M059J (cell line): ENCODE measurements at regions not wholly inside any gene's neighbourhood (a gene's known extent, or its start where the extent isn't known, plus 50 kb on each side); places are given as distances from the start of the nearest gene placed in this dataset.

Experiments
- DNase-seq: peaks from one replicate; pipeline ENCODE4 v3.0.0-alpha.2; 2012; ENCODE audit warnings: low read depth

- DNase-seq = no peak
These were observed 53.9 kb upstream of the TEX55 start for GRCh38 chr3:119091936-119092677.

GRCh38 chr3:119087799-119088198 lies 53.2 kb upstream of the IGSF11 start:
- DNase-seq = no peak

GRCh38 chr3:119085070-119085439 lies 50.4 kb upstream of the IGSF11 start:
- DNase-seq = no peak

DNA sequence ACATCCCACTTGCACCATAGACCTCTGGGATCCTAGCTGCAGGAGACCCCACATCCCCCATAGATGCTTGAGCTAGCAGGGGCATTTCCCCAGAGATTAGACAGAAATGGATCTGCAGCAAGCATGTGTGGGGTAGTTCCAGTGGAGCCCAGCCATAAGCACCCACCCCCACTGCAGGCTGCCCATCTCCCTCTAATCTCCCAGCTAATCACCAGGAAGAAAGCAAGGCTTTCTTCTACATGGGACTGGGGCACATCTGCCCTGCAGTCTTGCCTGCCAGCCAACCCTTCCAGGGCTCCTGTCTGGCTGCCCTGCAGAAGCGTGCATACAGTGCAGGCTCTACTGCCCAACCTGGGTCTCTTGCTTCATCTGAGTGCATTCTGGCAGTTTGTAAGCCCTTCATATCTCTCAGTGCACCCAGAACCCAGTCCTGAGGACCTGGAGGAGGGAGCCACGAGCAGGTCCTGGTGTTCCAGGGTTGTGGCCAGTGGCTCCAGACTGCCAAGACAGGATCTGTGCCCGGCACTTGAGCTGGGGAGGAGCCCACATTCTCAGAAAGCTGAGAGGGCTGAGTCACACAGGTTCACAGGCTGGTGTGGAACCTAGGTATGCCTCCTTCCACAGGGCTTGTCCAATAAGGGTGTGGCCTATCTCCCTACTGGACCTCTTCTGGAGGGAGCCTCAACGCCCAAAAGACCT lies 49.9 kb upstream of the IGSF11 start:
- DNase-seq = peak; percentile 13
